HepG2 (cell line): ENCODE measurements at regions not wholly inside any gene's neighbourhood (a gene's known extent, or its start where the extent isn't known, plus 50 kb on each side); places are given as distances from the start of the nearest gene placed in this dataset.

Experiments
- ARID2 ChIP-seq: sonication (generic); formaldehyde crosslinking; IDR thresholded peaks from 2 replicates; pipeline ENCODE4 v1.8.1; 2022; ENCODE audit warnings: mild to moderate bottlenecking, missing genetic modification reagents, borderline replicate concordance
- ARID5B ChIP-seq: IDR thresholded peaks from 2 replicates; pipeline ENCODE4 v1.4.0; 2020; ENCODE audit warnings: mild to moderate bottlenecking, missing genetic modification reagents
- ETV5 ChIP-seq: IDR thresholded peaks from 2 replicates; pipeline ENCODE4 v1.6.1; 2018; ENCODE audit warnings: missing biosample characterization, missing genetic modification reagents, inconsistent platforms, borderline replicate concordance
- HOMEZ ChIP-seq: IDR thresholded peaks from 2 replicates; pipeline ENCODE4 v1.6.1; 2016; ENCODE audit warnings: low read depth
- MED13 ChIP-seq: sonication (generic); formaldehyde crosslinking; IDR thresholded peaks from 2 replicates; pipeline ENCODE4 v1.5.0; 2020; ENCODE audit warnings: missing genetic modification reagents
- MEF2D ChIP-seq: sonication (generic); formaldehyde crosslinking; IDR thresholded peaks from 2 replicates; pipeline ENCODE4 v1.5.1; 2020; ENCODE audit warnings: mild to moderate bottlenecking, missing genetic modification reagents
- PLSCR1 ChIP-seq: sonication (generic); formaldehyde crosslinking; IDR thresholded peaks from 2 replicates; pipeline ENCODE4 v1.5.0; 2020; ENCODE audit warnings: missing genetic modification reagents, mild to moderate bottlenecking, borderline replicate concordance
- PRPF4 ChIP-seq: fragments of 200-400 bp; formaldehyde crosslinking; IDR thresholded peaks from 2 replicates; pipeline ENCODE4 v1.6.1; 2016; ENCODE audit warnings: low read length, low read depth; ENCODE audit not compliant: poor library complexity, severe bottlenecking
- RBFOX2 ChIP-seq: fragments of 200-400 bp; formaldehyde crosslinking; IDR thresholded peaks from 2 replicates; pipeline ENCODE4 v1.6.1; 2017; ENCODE audit warnings: low read depth, mild to moderate bottlenecking, low read length
- RXRB ChIP-seq: IDR thresholded peaks from 2 replicates; pipeline ENCODE4 v1.6.1; 2016; ENCODE audit warnings: borderline replicate concordance, missing genetic modification reagents, missing compliant biosample characterization
- SKIL ChIP-seq: sonication (generic); formaldehyde crosslinking; IDR thresholded peaks from 2 replicates; pipeline ENCODE4 v1.8.0; 2022; ENCODE audit warnings: missing genetic modification reagents, mild to moderate bottlenecking, moderate library complexity, borderline replicate concordance
- SNAPC5 ChIP-seq: sonication (generic); formaldehyde crosslinking; IDR thresholded peaks from 2 replicates; pipeline ENCODE4 v1.8.1; 2023; ENCODE audit warnings: mild to moderate bottlenecking, missing genetic modification reagents, borderline replicate concordance
- TCF7L2 ChIP-seq: IDR thresholded peaks from 2 replicates; pipeline ENCODE4 v1.6.1; 2011; ENCODE audit warnings: mild to moderate bottlenecking, low read depth, low read length, moderate library complexity
- TFAP4 ChIP-seq: sonication (generic); IDR thresholded peaks from 2 replicates; pipeline ENCODE4 v1.6.1; 2016; ENCODE audit warnings: low read depth, borderline replicate concordance
- ZBTB1 ChIP-seq: sonication (generic); formaldehyde crosslinking; IDR thresholded peaks from 2 replicates; pipeline ENCODE4 v1.4.0; 2020; ENCODE audit warnings: missing genetic modification reagents, borderline replicate concordance
- ZNF124 ChIP-seq: sonication (generic); formaldehyde crosslinking; IDR thresholded peaks from 2 replicates; pipeline ENCODE4 v1.4.0; 2020; ENCODE audit warnings: missing genetic modification reagents
- ZNF282 ChIP-seq: fragments of 450-650 bp; IDR thresholded peaks from 2 replicates; pipeline ENCODE4 v1.6.1; 2018; ENCODE audit not compliant: partially characterized antibody
- ZNF331 ChIP-seq: sonication (generic); formaldehyde crosslinking; IDR thresholded peaks from 2 replicates; pipeline ENCODE4 v1.4.0; 2020; ENCODE audit warnings: missing genetic modification reagents
- ZNF564 ChIP-seq: sonication (generic); formaldehyde crosslinking; IDR thresholded peaks from 2 replicates; pipeline ENCODE4 v1.8.1; 2023; ENCODE audit warnings: mild to moderate bottlenecking, missing genetic modification reagents
- ZNF768 ChIP-seq: sonication (generic); formaldehyde crosslinking; IDR thresholded peaks from 2 replicates; pipeline ENCODE4 v1.4.0; 2020; ENCODE audit warnings: missing genetic modification reagents

- peak; percentile 42; the same call in 1 of the 2 replicates for TF ChIP-seq ARID5B (CRISPR knock-in tag)
- no peak for TF ChIP-seq PRPF4
- no peak for TF ChIP-seq ZBTB1
- no peak for TF ChIP-seq MEF2D
- TF ChIP-seq TFAP4, result no peak
- no peak for TF ChIP-seq ETV5 (CRISPR knock-in tag)
- TF ChIP-seq SKIL (CRISPR knock-in tag), result no peak
- TF ChIP-seq ZNF564 (CRISPR knock-in tag), result no peak
- no peak for TF ChIP-seq ARID2
- no peak for TF ChIP-seq PLSCR1
- TF ChIP-seq HOMEZ, result 0 out of 2 replicates have a peak, but pooled peaks have one; percentile 33
- no peak for TF ChIP-seq ZNF282
- peak; percentile 67; the same call in 1 of the 2 replicates for TF ChIP-seq RXRB (CRISPR knock-in tag)
- TF ChIP-seq RBFOX2, result no peak
- TF ChIP-seq TCF7L2, result no peak
- TF ChIP-seq MED13 (CRISPR knock-in tag), result no peak
- no peak for TF ChIP-seq ZNF331 (CRISPR knock-in tag)
- no peak for TF ChIP-seq ZNF124 (CRISPR knock-in tag)
- TF ChIP-seq SNAPC5 (CRISPR knock-in tag), result no peak
- peak; percentile 42; the same call in 1 of the 2 replicates for TF ChIP-seq ZNF768 (CRISPR knock-in tag)
These were observed 122.2 kb downstream of the LHX2 start (continued) for GRCh38 chr9:124133727-124134126.
